A549 (cell line): ENCODE measurements at regions not wholly inside any gene's neighbourhood (a gene's known extent, or its start where the extent isn't known, plus 50 kb on each side); places are given as distances from the start of the nearest gene placed in this dataset.

Source experiments
- CTCF ChIP-seq: fragments of >200 bp; sonication (Bioruptor Twin); formaldehyde crosslinking; IDR thresholded peaks from 3 replicates; pipeline ENCODE4 v1.5.1; 2016
- USF2 ChIP-seq: fragments of 450-650 bp; IDR thresholded peaks from 2 replicates; pipeline ENCODE4 v1.6.1; 2014; ENCODE audit warnings: antibody characterized with exemption

GRCh38 chr11:28412029-28412428, 303.8 kb downstream of the METTL15 start:
- TF ChIP-seq USF2 = no peak
- TF ChIP-seq CTCF = no peak
